NCI-H446 treated with DMSO at 0.1 percent for 48 hours (cell line): ENCODE measurements at regions not wholly inside any gene's neighbourhood (a gene's known extent, or its start where the extent isn't known, plus 50 kb on each side); places are given as distances from the start of the nearest gene placed in this dataset.

Experiments used
- DNase-seq: peaks from one replicate; lab custom pipeline; 2025; lab: John Stamatoyannopoulos, UW

GRCh38 chr1:221069986-221070385 is 190.7 kb downstream of the HLX start:
- DNase-seq = no peak

GRCh38 chr1:221071777-221072176 is 192.5 kb downstream of the HLX start:
- DNase-seq = no peak

- no peak for DNase-seq
Measured at GRCh38 chr1:221072214-221072613, 193.0 kb downstream of the HLX start.

GRCh38 chr1:221074332-221074731 is 195.1 kb downstream of the HLX start:
- no peak for DNase-seq

- no peak for DNase-seq
Measured at GRCh38 chr1:221075911-221076310, 196.7 kb downstream of the HLX start.

- DNase-seq = no peak
Measured at GRCh38 chr1:221076391-221076811, 197.2 kb downstream of the HLX start.

GRCh38 chr1:221078260-221078965 is 199.2 kb downstream of the HLX start:
- no peak for DNase-seq

- DNase-seq = no peak
Measured at GRCh38 chr1:221083902-221084301, 204.7 kb downstream of the HLX start.

- DNase-seq = no peak
Measured at GRCh38 chr1:221084681-221085080, 205.4 kb downstream of the HLX start.

- no peak for DNase-seq
Measured at GRCh38 chr1:221085701-221086375, 206.6 kb downstream of the HLX start.

GRCh38 chr1:221087919-221088318 is 208.7 kb downstream of the HLX start:
- DNase-seq = no peak

- DNase-seq = no peak
Measured at GRCh38 chr1:221089273-221089672, 210.0 kb downstream of the HLX start.

GRCh38 chr1:221089803-221090202 is 210.6 kb downstream of the HLX start:
- no peak for DNase-seq

GRCh38 chr1:221093903-221094791 is 214.9 kb downstream of the HLX start:
- no peak for DNase-seq

- no peak for DNase-seq
Measured at GRCh38 chr1:221097479-221098281, 218.4 kb downstream of the HLX start.

GRCh38 chr1:221098471-221099405 is 219.5 kb downstream of the HLX start:
- DNase-seq = no peak

- DNase-seq = no peak
Measured at GRCh38 chr1:221099747-221100595, 220.7 kb downstream of the HLX start.

GRCh38 chr1:221100611-221101010 is 221.4 kb downstream of the HLX start:
- no peak for DNase-seq

GRCh38 chr1:221101807-221102605 is 222.8 kb downstream of the HLX start:
- DNase-seq = no peak
